Activated naive CD8-positive, alpha-beta T cell (primary cell): ENCODE measurements at regions not wholly inside any gene's neighbourhood (a gene's known extent, or its start where the extent isn't known, plus 50 kb on each side); places are given as distances from the start of the nearest gene placed in this dataset.

Source experiments
- H3K27ac Mint-ChIP-seq: one replicate; pipeline ENCODE4 v1.8.0; 2021; ENCODE audit warnings: mixed read lengths
- H3K27me3 Mint-ChIP-seq: one replicate; pipeline ENCODE4 v1.8.0; 2021; ENCODE audit warnings: mixed read lengths
- H3K36me3 Mint-ChIP-seq: one replicate; pipeline ENCODE4 v1.8.0; 2021; ENCODE audit warnings: mixed read lengths
- H3K4me1 Mint-ChIP-seq: one replicate; pipeline ENCODE4 v1.8.0; 2021; ENCODE audit warnings: low read depth, mixed read lengths
- H3K4me3 Mint-ChIP-seq: one replicate; pipeline ENCODE4 v1.8.0; 2021; ENCODE audit warnings: mild to moderate bottlenecking, mixed read lengths
- H3K9me3 Mint-ChIP-seq: one replicate; pipeline ENCODE4 v1.8.0; 2021; ENCODE audit warnings: low read depth, mixed read lengths

GRCh38 chr6:134452906-134453305, 135.0 kb upstream of the SGK1 start:
- Mint-ChIP-seq H3K36me3 (no peaks in the 10 kb centered on the region), H3K9me3 (no peaks in the 10 kb centered on the region), H3K27me3 (no peaks in the 10 kb centered on the region), H3K4me3 (no peak overlapping the region), H3K27ac (no peak overlapping the region), H3K4me1 (peaks cover 8% of the 10 kb centered on the region)

DNA sequence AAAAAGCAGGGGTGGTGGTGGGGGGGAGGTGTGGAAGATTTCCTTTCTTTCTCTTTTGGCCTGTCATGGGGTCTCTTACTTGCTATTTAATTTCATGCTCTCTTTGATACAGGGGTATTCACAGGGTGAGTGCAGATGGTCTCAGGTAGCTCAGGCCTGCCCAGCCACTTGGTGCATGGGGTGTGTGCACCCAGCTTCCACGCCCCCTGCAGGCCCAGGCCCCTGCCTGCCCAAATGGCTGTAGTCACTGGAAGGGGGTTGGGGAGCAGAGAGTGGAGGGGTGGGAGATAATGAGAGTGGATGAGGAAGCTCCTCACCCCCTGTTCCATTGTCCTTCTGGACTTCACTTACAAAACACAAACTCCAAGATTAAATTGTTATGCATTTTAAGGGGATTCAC, 133.6 kb upstream of the SGK1 start:
- no peaks in the 10 kb centered on the region for H3K36me3 Mint-ChIP-seq
- no peaks in the 10 kb centered on the region for H3K9me3 Mint-ChIP-seq
- H3K4me1 Mint-ChIP-seq = peaks cover 18% of the 10 kb centered on the region
- H3K27ac Mint-ChIP-seq = no peak overlapping the region
- no peak overlapping the region for H3K4me3 Mint-ChIP-seq
- no peaks in the 10 kb centered on the region for H3K27me3 Mint-ChIP-seq

- Mint-ChIP-seq H3K4me3 (no peak overlapping the region), H3K4me1 (peaks cover 15% of the 10 kb centered on the region), H3K27me3 (no peaks in the 10 kb centered on the region), H3K27ac (no peak overlapping the region), H3K36me3 (no peaks in the 10 kb centered on the region), H3K9me3 (no peaks in the 10 kb centered on the region)
Measured at GRCh38 chr6:134449781-134450180, 131.9 kb upstream of the SGK1 start.

DNA sequence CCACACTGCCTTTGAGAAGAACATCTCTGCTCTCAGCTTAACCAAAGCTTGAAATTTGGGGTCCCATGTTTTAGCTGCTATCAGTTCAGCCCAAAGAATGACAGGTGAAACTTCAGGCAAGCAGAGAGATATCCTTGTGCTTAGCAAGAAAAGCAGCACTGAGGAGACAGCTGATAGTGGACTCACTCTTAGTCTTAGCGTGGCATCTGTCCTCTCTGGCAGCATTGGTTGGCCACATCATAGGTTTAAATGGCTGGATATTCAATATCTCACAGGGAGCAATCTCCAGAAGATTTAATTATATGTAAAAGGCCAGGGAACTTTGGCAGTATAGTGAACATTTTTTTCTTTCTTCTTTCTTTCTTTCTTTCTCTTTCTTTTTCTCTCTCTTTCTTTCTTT, 131.1 kb upstream of the SGK1 start:
- Mint-ChIP-seq H3K9me3 (no peaks in the 10 kb centered on the region), H3K4me3 (no peak overlapping the region), H3K27ac (no peak overlapping the region), H3K4me1 (peaks cover 15% of the 10 kb centered on the region), H3K27me3 (no peaks in the 10 kb centered on the region), H3K36me3 (no peaks in the 10 kb centered on the region)

GRCh38 chr6:134447883-134448387, 130.0 kb upstream of the SGK1 start:
- H3K4me3 Mint-ChIP-seq = no peak overlapping the region
- H3K27ac Mint-ChIP-seq = no peak overlapping the region
- H3K9me3 Mint-ChIP-seq = no peaks in the 10 kb centered on the region
- H3K36me3 Mint-ChIP-seq = no peaks in the 10 kb centered on the region
- H3K27me3 Mint-ChIP-seq = no peaks in the 10 kb centered on the region
- H3K4me1 Mint-ChIP-seq = peaks cover 14% of the 10 kb centered on the region

DNA sequence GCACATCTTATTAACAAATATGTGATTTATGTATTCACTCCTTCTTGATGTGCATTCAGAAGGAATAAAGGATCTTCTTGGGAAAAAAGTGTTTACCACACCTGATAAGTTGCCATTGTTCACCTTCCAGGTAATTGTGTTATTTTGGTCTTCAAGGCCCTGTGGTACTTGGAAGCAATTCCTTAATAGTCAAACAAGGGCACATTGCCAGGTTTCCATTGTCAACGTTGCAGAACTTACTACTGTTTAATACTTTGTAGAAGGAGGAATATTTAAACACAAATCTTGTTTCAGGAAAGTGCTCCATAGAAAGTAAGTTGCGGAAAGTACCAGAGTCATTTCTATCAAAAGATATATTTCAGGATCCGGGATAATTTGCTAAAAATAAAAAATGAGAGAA, 129.5 kb upstream of the SGK1 start:
- no peaks in the 10 kb centered on the region for H3K36me3 Mint-ChIP-seq
- H3K4me3 Mint-ChIP-seq = no peak overlapping the region
- H3K27me3 Mint-ChIP-seq = no peaks in the 10 kb centered on the region
- no peaks in the 10 kb centered on the region for H3K9me3 Mint-ChIP-seq
- H3K27ac Mint-ChIP-seq = no peak overlapping the region
- H3K4me1 Mint-ChIP-seq = peaks cover 14% of the 10 kb centered on the region

- no peaks in the 10 kb centered on the region for H3K9me3 Mint-ChIP-seq
- H3K4me3 Mint-ChIP-seq = no peak overlapping the region
- no peaks in the 10 kb centered on the region for H3K36me3 Mint-ChIP-seq
- peaks cover 14% of the 10 kb centered on the region for H3K4me1 Mint-ChIP-seq
- H3K27me3 Mint-ChIP-seq = no peaks in the 10 kb centered on the region
- H3K27ac Mint-ChIP-seq = no peak overlapping the region
Measured at GRCh38 chr6:134446896-134447295, 129.0 kb upstream of the SGK1 start.

GRCh38 chr6:134446218-134446848, 128.4 kb upstream of the SGK1 start:
- no peaks in the 10 kb centered on the region for H3K9me3 Mint-ChIP-seq

GRCh38 chr6:134443009-134443408, 125.1 kb upstream of the SGK1 start:
- no peak overlapping the region for H3K27ac Mint-ChIP-seq
- H3K9me3 Mint-ChIP-seq = no peaks in the 10 kb centered on the region
- H3K4me3 Mint-ChIP-seq = no peak overlapping the region
- H3K4me1 Mint-ChIP-seq = peaks cover 11% of the 10 kb centered on the region
- H3K27me3 Mint-ChIP-seq = no peaks in the 10 kb centered on the region
- no peaks in the 10 kb centered on the region for H3K36me3 Mint-ChIP-seq

More at GRCh38 chr6:134446218-134446848, 128.4 kb upstream of the SGK1 start:
- Mint-ChIP-seq H3K27ac (no peak overlapping the region), H3K36me3 (no peaks in the 10 kb centered on the region), H3K4me3 (no peak overlapping the region), H3K27me3 (no peaks in the 10 kb centered on the region), H3K4me1 (peaks cover 14% of the 10 kb centered on the region)

DNA sequence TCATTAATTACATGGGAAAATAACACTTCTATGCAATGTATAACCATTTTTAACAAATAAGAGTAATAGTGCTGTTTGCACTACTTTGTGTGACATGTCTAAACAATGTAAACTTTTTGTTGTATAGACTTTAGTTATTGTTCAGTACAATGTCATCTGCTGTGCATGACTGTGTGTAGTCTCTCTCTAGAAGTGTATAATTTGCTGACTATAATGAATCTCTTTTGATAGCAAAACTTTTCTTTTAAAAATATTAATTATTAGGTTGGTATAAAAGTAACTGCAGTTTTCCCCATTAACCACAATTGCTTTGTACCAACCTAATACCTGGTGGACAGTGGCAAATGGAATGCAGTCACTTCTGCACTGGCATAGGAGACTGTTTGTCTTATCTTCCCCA, 124.2 kb upstream of the SGK1 start:
- peaks cover 12% of the 10 kb centered on the region for H3K4me1 Mint-ChIP-seq
- H3K27me3 Mint-ChIP-seq = no peaks in the 10 kb centered on the region
- no peaks in the 10 kb centered on the region for H3K36me3 Mint-ChIP-seq
- no peaks in the 10 kb centered on the region for H3K9me3 Mint-ChIP-seq
- no peak overlapping the region for H3K4me3 Mint-ChIP-seq
- no peak overlapping the region for H3K27ac Mint-ChIP-seq

DNA sequence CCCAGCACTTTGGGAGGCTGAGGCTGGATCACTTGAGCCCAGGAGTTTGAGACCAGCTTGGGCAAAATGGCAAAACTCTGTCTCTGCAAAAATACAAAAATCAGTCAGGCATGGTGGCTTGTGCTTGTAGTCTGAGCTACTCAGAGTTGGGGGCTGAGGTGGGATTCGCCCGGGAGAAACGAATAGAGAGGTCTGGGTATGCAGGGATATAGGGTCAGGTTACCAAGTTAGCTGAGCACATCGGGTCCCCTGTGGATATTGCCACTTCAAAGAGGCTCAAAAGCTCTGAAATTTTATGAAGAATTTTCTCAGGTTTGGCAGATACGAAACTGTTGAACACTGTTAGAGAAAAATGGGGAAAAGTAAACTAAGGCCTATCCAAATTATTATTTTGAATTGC, 120.9 kb upstream of the SGK1 start:
- Mint-ChIP-seq H3K9me3 (no peaks in the 10 kb centered on the region), H3K36me3 (no peaks in the 10 kb centered on the region), H3K27ac (no peak overlapping the region), H3K27me3 (no peaks in the 10 kb centered on the region), H3K4me1 (peaks cover 30% of the 10 kb centered on the region), H3K4me3 (no peak overlapping the region)

GRCh38 chr6:134437376-134437775, 119.5 kb upstream of the SGK1 start:
- H3K36me3 Mint-ChIP-seq = no peaks in the 10 kb centered on the region
- H3K9me3 Mint-ChIP-seq = no peaks in the 10 kb centered on the region
- peak overlapping the region; percentile 5 for H3K4me3 Mint-ChIP-seq
- H3K27me3 Mint-ChIP-seq = no peaks in the 10 kb centered on the region
- peak overlapping the region; percentile 93 for H3K27ac Mint-ChIP-seq
- peaks cover 30% of the 10 kb centered on the region for H3K4me1 Mint-ChIP-seq

- H3K4me1 Mint-ChIP-seq = peaks cover 30% of the 10 kb centered on the region
- H3K9me3 Mint-ChIP-seq = no peaks in the 10 kb centered on the region
- peak overlapping the region; percentile 93 for H3K27ac Mint-ChIP-seq
- H3K27me3 Mint-ChIP-seq = no peaks in the 10 kb centered on the region
- H3K4me3 Mint-ChIP-seq = peak overlapping the region; percentile 5
- H3K36me3 Mint-ChIP-seq = peaks cover under 1% of the 10 kb centered on the region
Measured at GRCh38 chr6:134436950-134437349, 119.0 kb upstream of the SGK1 start.

DNA sequence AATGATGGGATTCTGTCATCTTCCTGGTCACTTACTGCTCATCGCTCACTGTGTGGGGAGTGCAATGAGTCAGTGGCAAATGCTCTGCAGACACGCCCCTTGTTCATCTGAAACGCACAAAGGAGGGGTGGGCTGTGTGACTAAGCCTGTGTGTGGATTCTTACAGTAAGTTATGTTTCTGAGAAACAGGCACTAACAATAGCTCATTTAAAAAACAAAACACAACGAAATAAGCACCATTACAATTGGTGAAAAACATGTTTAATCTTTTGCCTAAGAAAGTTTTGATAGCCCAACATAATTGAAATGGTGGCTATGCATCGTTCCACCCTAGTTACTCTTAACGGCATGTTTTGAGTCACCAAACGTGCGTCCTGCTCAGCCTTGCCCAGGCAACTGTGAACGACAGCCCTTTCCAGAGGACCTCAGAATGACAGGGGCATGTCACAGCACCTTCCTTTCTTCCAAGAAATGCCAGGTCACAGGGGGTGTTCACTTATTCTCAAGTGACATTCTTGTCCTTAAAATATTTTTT, 118.4 kb upstream of the SGK1 start:
- peak overlapping the region; percentile 93 for H3K27ac Mint-ChIP-seq

GRCh38 chr6:134435814-134436280, 117.9 kb upstream of the SGK1 start:
- H3K4me3 Mint-ChIP-seq = peak overlapping the region; percentile 64
- H3K9me3 Mint-ChIP-seq = no peaks in the 10 kb centered on the region
- peaks cover 30% of the 10 kb centered on the region for H3K4me1 Mint-ChIP-seq
- H3K27ac Mint-ChIP-seq = peak overlapping the region; percentile 93
- H3K27me3 Mint-ChIP-seq = no peaks in the 10 kb centered on the region
- peaks cover 4% of the 10 kb centered on the region for H3K36me3 Mint-ChIP-seq

More for the DNA sequence above, 118.4 kb upstream of the SGK1 start:
- Mint-ChIP-seq H3K4me3 (peak overlapping the region; percentile 64), H3K36me3 (peaks cover 4% of the 10 kb centered on the region), H3K27me3 (no peaks in the 10 kb centered on the region), H3K9me3 (no peaks in the 10 kb centered on the region), H3K4me1 (peaks cover 30% of the 10 kb centered on the region)
